HFFc6 (cell line): ENCODE measurements at regions not wholly inside any gene's neighbourhood (a gene's known extent, or its start where the extent isn't known, plus 50 kb on each side); places are given as distances from the start of the nearest gene placed in this dataset.
A peak's percentile ranks its signal among the peaks of the same experiment; 100 is the strongest.
"Not testable (repeated sequence)": the region's sequence is repeated elsewhere in the genome, so short reads cannot be mapped to it uniquely, and the experiment has no call there.

ENCODE experiments used
- DNase-seq: peaks from one replicate; pipeline ENCODE4 v3.0.0-alpha.2; 2018
- H3K27ac Mint-ChIP-seq: 2 replicates; pipeline ENCODE4 v1.8.0; 2020; ENCODE audit warnings: mild to moderate bottlenecking, mixed read lengths
- H3K27me3 Mint-ChIP-seq: 2 replicates; pipeline ENCODE4 v1.8.0; 2021; ENCODE audit warnings: mild to moderate bottlenecking, moderate library complexity, mixed read lengths; ENCODE audit not compliant: insufficient read depth
- H3K36me3 Mint-ChIP-seq: 2 replicates; pipeline ENCODE4 v1.8.0; 2021; ENCODE audit warnings: low read depth, mixed read lengths
- H3K4me1 Mint-ChIP-seq: 2 replicates; pipeline ENCODE4 v1.8.0; 2020; ENCODE audit warnings: low read depth, mixed read lengths
- H3K4me3 Mint-ChIP-seq: 2 replicates; pipeline ENCODE4 v1.8.0; 2020; ENCODE audit warnings: mild to moderate bottlenecking, moderate library complexity, mixed read lengths
- H3K9me3 Mint-ChIP-seq: 2 replicates; pipeline ENCODE4 v1.8.0; 2020; ENCODE audit warnings: mild to moderate bottlenecking, mixed read lengths
- CTCF ChIP-seq: fragments of 200-600 bp; sonication (generic); IDR thresholded peaks from 2 replicates; pipeline ENCODE4 v1.5.0; 2021; ENCODE audit warnings: antibody characterized with exemption, mild to moderate bottlenecking

DNA sequence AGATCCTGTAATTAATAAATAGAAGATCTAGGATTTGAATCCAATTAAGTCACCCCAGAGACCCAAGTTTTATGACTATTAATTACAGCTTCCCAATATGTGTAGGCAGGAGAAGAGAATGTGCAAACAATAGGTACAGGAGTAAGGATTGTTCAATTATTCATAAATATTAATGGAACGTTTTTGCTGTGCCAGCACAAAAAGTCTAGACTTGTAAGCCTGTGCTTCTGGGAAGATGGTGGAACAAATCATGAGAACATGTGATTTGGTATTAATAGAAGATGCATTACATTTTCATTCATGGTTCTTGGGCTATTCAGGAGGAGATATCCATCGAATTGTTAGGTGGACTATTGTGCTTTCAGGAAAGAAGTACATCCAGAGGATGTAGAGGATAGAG lies 1240.9 kb downstream of the STIM2 start:
- Mint-ChIP-seq H3K9me3 (no peaks in the 10 kb centered on the region), H3K27me3 (no peaks in the 10 kb centered on the region), H3K4me3 (peak overlapping the region; percentile 1; the same call in 1 of the 2 replicates), H3K4me1 (peaks cover 24% of the 10 kb centered on the region; the same call in 1 of the 2 replicates), H3K36me3 (no peaks in the 10 kb centered on the region), H3K27ac (no peak overlapping the region)
- TF ChIP-seq CTCF: no peak
- DNase-seq: no peak

- H3K9me3 Mint-ChIP-seq: no peaks in the 10 kb centered on the region
- no peaks in the 10 kb centered on the region for H3K36me3 Mint-ChIP-seq
- DNase-seq: no peak
- H3K27me3 Mint-ChIP-seq: no peaks in the 10 kb centered on the region
- H3K4me3 Mint-ChIP-seq: no peak overlapping the region
- no peak overlapping the region for H3K27ac Mint-ChIP-seq
- TF ChIP-seq CTCF: no peak
- peaks cover 24% of the 10 kb centered on the region; the same call in 1 of the 2 replicates for H3K4me1 Mint-ChIP-seq
Observed at GRCh38 chr4:28105271-28105859, 1244.7 kb downstream of the STIM2 start.

DNA sequence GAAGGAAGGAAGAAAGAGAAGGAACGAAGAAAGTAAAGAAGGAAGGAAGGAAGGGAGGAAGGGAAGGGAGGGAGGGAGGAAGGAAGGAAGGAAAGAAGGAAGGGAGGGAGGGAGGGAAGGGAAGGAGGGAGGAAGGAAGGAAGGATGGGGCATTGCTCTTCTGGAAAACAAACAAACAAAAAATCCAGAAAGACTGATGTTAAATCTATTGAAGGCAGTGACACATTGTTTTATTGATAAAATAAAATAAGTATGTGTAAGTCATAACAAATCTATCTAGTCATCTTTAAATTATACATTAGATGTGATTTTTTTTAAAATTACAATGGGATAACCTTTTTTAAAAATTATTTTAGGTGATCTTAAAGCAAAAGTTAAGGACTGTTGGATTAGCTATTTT lies 1245.5 kb downstream of the STIM2 start:
- DNase-seq: no peak
- Mint-ChIP-seq H3K9me3 (no peaks in the 10 kb centered on the region), H3K27ac (no peak overlapping the region), H3K36me3 (no peaks in the 10 kb centered on the region), H3K27me3 (no peaks in the 10 kb centered on the region), H3K4me1 (peaks cover 24% of the 10 kb centered on the region; the same call in 1 of the 2 replicates), H3K4me3 (no peak overlapping the region)
- TF ChIP-seq CTCF: no peak

- Mint-ChIP-seq H3K4me1 (no peaks in the 10 kb centered on the region), H3K27ac (no peak overlapping the region), H3K4me3 (no peak overlapping the region), H3K9me3 (no peaks in the 10 kb centered on the region; the same call in 1 of the 2 replicates), H3K36me3 (no peaks in the 10 kb centered on the region), H3K27me3 (no peaks in the 10 kb centered on the region; the same call in 1 of the 2 replicates)
- DNase-seq: no peak
- TF ChIP-seq CTCF: no peak
Observed at GRCh38 chr4:28109801-28110200, 1249.2 kb downstream of the STIM2 start.

- not testable (repeated sequence) for H3K27me3 Mint-ChIP-seq, H3K9me3 Mint-ChIP-seq, H3K4me3 Mint-ChIP-seq, H3K4me1 Mint-ChIP-seq, H3K27ac Mint-ChIP-seq, DNase-seq
- H3K36me3 Mint-ChIP-seq: peaks cover 10% of the 10 kb centered on the region
Observed at GRCh38 chr4:28112691-28113335, 1252.2 kb downstream of the STIM2 start.

GRCh38 chr4:28113586-28113985 lies 1252.9 kb downstream of the STIM2 start:
- Mint-ChIP-seq H3K36me3 (peaks cover 10% of the 10 kb centered on the region), H3K4me1 (peaks cover 11% of the 10 kb centered on the region; the same call in 1 of the 2 replicates)
- not testable (repeated sequence) for H3K27ac Mint-ChIP-seq, H3K4me3 Mint-ChIP-seq, DNase-seq, H3K9me3 Mint-ChIP-seq, H3K27me3 Mint-ChIP-seq

- peaks cover 10% of the 10 kb centered on the region for H3K36me3 Mint-ChIP-seq
- H3K4me1 Mint-ChIP-seq: peaks cover 12% of the 10 kb centered on the region; the same call in 1 of the 2 replicates
- H3K9me3 Mint-ChIP-seq, H3K27ac Mint-ChIP-seq, DNase-seq, H3K27me3 Mint-ChIP-seq: not testable (repeated sequence)
- H3K4me3 Mint-ChIP-seq: peak overlapping the region; percentile 9; the same call in 1 of the 2 replicates
Observed at GRCh38 chr4:28116526-28117083, 1256.0 kb downstream of the STIM2 start.
